GM23338 (cell line): ENCODE measurements at regions not wholly inside any gene's neighbourhood (a gene's known extent, or its start where the extent isn't known, plus 50 kb on each side); places are given as distances from the start of the nearest gene placed in this dataset.
"Not testable (repeated sequence)": the region's sequence is repeated elsewhere in the genome, so short reads cannot be mapped to it uniquely, and the experiment has no call there.

Experiments used
- CTCF ChIP-seq, 2 experiments: fragments of 200-600 bp in 1 of 2; sonication (generic) in 1 of 2; conservative IDR thresholded peaks; 2 replicates each; pipeline versions ENCODE4 v1.5.1 to v1.6.1; 2016 to 2017; ENCODE audit warnings: antibody characterized with exemption in 2 of 2, low read depth in 2 of 2, mild to moderate bottlenecking in 2 of 2, moderate library complexity in 1 of 2
- EZH2phosphoT487 ChIP-seq: fragments of 200-600 bp; sonication (generic); IDR thresholded peaks from one replicate; pipeline ENCODE4 v1.8.1; 2018; ENCODE audit warnings: antibody characterized with exemption; ENCODE audit not compliant: unreplicated experiment
- POLR2AphosphoS5 ChIP-seq: IDR thresholded peaks from 2 replicates; pipeline ENCODE4 v1.6.1; 2016; ENCODE audit warnings: antibody characterized with exemption, low read depth
- REST ChIP-seq: IDR thresholded peaks from one replicate; pipeline ENCODE4 v1.6.1; 2018; ENCODE audit warnings: antibody characterized with exemption; ENCODE audit not compliant: unreplicated experiment

- not testable (repeated sequence) for TF ChIP-seq CTCF (conservative IDR thresholded peaks at IDR 0.05; ENCODE audit: low read depth in 2 of 2); EZH2phosphoT487; REST; POLR2AphosphoS5
Observed at GRCh38 chr10:129071411-129071810, 395.6 kb upstream of the MGMT start.
